ENCODE measurements at regions not wholly inside any gene's neighbourhood (a gene's known extent, or its start where the extent isn't known, plus 50 kb on each side); places are given as distances from the start of the nearest gene placed in this dataset.
A peak's percentile ranks its signal among the peaks of the same experiment; 100 is the strongest.
"Not testable (repeated sequence)": the region's sequence is repeated elsewhere in the genome, so short reads cannot be mapped to it uniquely, and the experiment has no call there.

GRCh38 chr2:138872116-138872515, 91.9 kb upstream of the NXPH2 start:
- H3K27ac ChIP-seq (ENCODE audit: low read depth in 1 of 2, low read length in 1 of 2); H3K4me1 ChIP-seq (ENCODE audit: control insufficient read depth in 2 of 2, insufficient read depth in 2 of 2, low read length in 2 of 2); H3K36me3 ChIP-seq (ENCODE audit: control insufficient read depth in 2 of 2, insufficient read depth in 2 of 2, low read length in 1 of 2); DNase-seq (ENCODE audit: low read depth in 6 of 9, low spot score in 9 of 9); H3K9me3 ChIP-seq (ENCODE audit: control insufficient read depth in 2 of 2, insufficient read depth in 1 of 2, low read length in 1 of 2); H3K4me3 ChIP-seq (ENCODE audit: low read length in 2 of 2); H3K27me3 ChIP-seq (ENCODE audit: control insufficient read depth in 2 of 2, insufficient read depth in 1 of 2, low read length in 1 of 2): not testable (repeated sequence)
- no CpG with 5 or more reads among the region's 10 CpGs for WGBS

GRCh38 chr2:138871312-138871711, 91.1 kb upstream of the NXPH2 start:
- Histone ChIP-seq H3K4me3 (ENCODE audit: low read length in 2 of 2) (no peak overlapping the region), H3K4me1 (ENCODE audit: control insufficient read depth in 2 of 2, insufficient read depth in 2 of 2, low read length in 2 of 2) (no peaks in the 10 kb centered on the region), H3K9me3 (ENCODE audit: control insufficient read depth in 2 of 2, insufficient read depth in 1 of 2, low read length in 1 of 2) (no peaks in the 10 kb centered on the region), H3K27me3 (ENCODE audit: control insufficient read depth in 2 of 2, insufficient read depth in 1 of 2, low read length in 1 of 2) (no peaks in the 10 kb centered on the region), H3K36me3 (ENCODE audit: control insufficient read depth in 2 of 2, insufficient read depth in 2 of 2, low read length in 1 of 2) (no peaks in the 10 kb centered on the region), H3K27ac (ENCODE audit: low read depth in 1 of 2, low read length in 1 of 2) (no peak overlapping the region)
- DNase-seq (ENCODE audit: low read depth in 6 of 9, low spot score in 9 of 9) = no peak
- WGBS = 96% methylated on average over 1 of the region's 1 CpG

- Histone ChIP-seq H3K4me3 (ENCODE audit: low read length in 2 of 2) (no peak overlapping the region), H3K4me1 (ENCODE audit: control insufficient read depth in 2 of 2, insufficient read depth in 2 of 2, low read length in 2 of 2) (no peaks in the 10 kb centered on the region), H3K27me3 (ENCODE audit: control insufficient read depth in 2 of 2, insufficient read depth in 1 of 2, low read length in 1 of 2) (no peaks in the 10 kb centered on the region), H3K9me3 (ENCODE audit: control insufficient read depth in 2 of 2, insufficient read depth in 1 of 2, low read length in 1 of 2) (no peaks in the 10 kb centered on the region), H3K36me3 (ENCODE audit: control insufficient read depth in 2 of 2, insufficient read depth in 2 of 2, low read length in 1 of 2) (no peaks in the 10 kb centered on the region), H3K27ac (ENCODE audit: low read depth in 1 of 2, low read length in 1 of 2) (no peak overlapping the region)
- no peak for DNase-seq (ENCODE audit: low read depth in 6 of 9, low spot score in 9 of 9)
- 98% methylated on average over 1 of the region's 1 CpG for WGBS
Measured at GRCh38 chr2:138867341-138867740, 87.2 kb upstream of the NXPH2 start.

GRCh38 chr2:138866797-138867196, 86.6 kb upstream of the NXPH2 start:
- no peak overlapping the region for H3K4me3 ChIP-seq (ENCODE audit: low read length in 2 of 2)
- no peaks in the 10 kb centered on the region for H3K4me1 ChIP-seq (ENCODE audit: control insufficient read depth in 2 of 2, insufficient read depth in 2 of 2, low read length in 2 of 2)
- no peaks in the 10 kb centered on the region for H3K27me3 ChIP-seq (ENCODE audit: control insufficient read depth in 2 of 2, insufficient read depth in 1 of 2, low read length in 1 of 2)
- H3K9me3 ChIP-seq (ENCODE audit: control insufficient read depth in 2 of 2, insufficient read depth in 1 of 2, low read length in 1 of 2) = no peaks in the 10 kb centered on the region
- no peak overlapping the region for H3K27ac ChIP-seq (ENCODE audit: low read depth in 1 of 2, low read length in 1 of 2)
- DNase-seq (ENCODE audit: low read depth in 6 of 9, low spot score in 9 of 9) = no peak
- H3K36me3 ChIP-seq (ENCODE audit: control insufficient read depth in 2 of 2, insufficient read depth in 2 of 2, low read length in 1 of 2) = no peaks in the 10 kb centered on the region

GRCh38 chr2:138853761-138854160, 73.6 kb upstream of the NXPH2 start:
- no peak for DNase-seq (ENCODE audit: low read depth in 6 of 9, low spot score in 9 of 9)
- H3K27me3 ChIP-seq (ENCODE audit: control insufficient read depth in 2 of 2, insufficient read depth in 1 of 2, low read length in 1 of 2) = no peaks in the 10 kb centered on the region
- H3K27ac ChIP-seq (ENCODE audit: low read depth in 1 of 2, low read length in 1 of 2) = no peak overlapping the region
- H3K4me3 ChIP-seq (ENCODE audit: low read length in 2 of 2) = no peak overlapping the region
- WGBS = 90% methylated on average over 3 of the region's 3 CpGs
- H3K9me3 ChIP-seq (ENCODE audit: control insufficient read depth in 2 of 2, insufficient read depth in 1 of 2, low read length in 1 of 2) = no peaks in the 10 kb centered on the region
- H3K36me3 ChIP-seq (ENCODE audit: control insufficient read depth in 2 of 2, insufficient read depth in 2 of 2, low read length in 1 of 2) = no peaks in the 10 kb centered on the region
- no peaks in the 10 kb centered on the region for H3K4me1 ChIP-seq (ENCODE audit: control insufficient read depth in 2 of 2, insufficient read depth in 2 of 2, low read length in 2 of 2)

- H3K9me3 ChIP-seq (ENCODE audit: control insufficient read depth in 2 of 2, insufficient read depth in 1 of 2, low read length in 1 of 2) = no peaks in the 10 kb centered on the region
- no peak for DNase-seq (ENCODE audit: low read depth in 6 of 9, low spot score in 9 of 9)
- no peak overlapping the region for H3K27ac ChIP-seq (ENCODE audit: low read depth in 1 of 2, low read length in 1 of 2)
- H3K27me3 ChIP-seq (ENCODE audit: control insufficient read depth in 2 of 2, insufficient read depth in 1 of 2, low read length in 1 of 2) = no peaks in the 10 kb centered on the region
- no peaks in the 10 kb centered on the region for H3K36me3 ChIP-seq (ENCODE audit: control insufficient read depth in 2 of 2, insufficient read depth in 2 of 2, low read length in 1 of 2)
- whole genome bisulfite sequencing = 83% methylated on average over 1 of the region's 1 CpG
- no peak overlapping the region for H3K4me3 ChIP-seq (ENCODE audit: low read length in 2 of 2)
- no peaks in the 10 kb centered on the region for H3K4me1 ChIP-seq (ENCODE audit: control insufficient read depth in 2 of 2, insufficient read depth in 2 of 2, low read length in 2 of 2)
Measured at GRCh38 chr2:138853296-138853695, 73.1 kb upstream of the NXPH2 start.

GRCh38 chr2:138846216-138846821, 66.1 kb upstream of the NXPH2 start:
- 75% methylated on average over 8 of the region's 8 CpGs for WGBS
- no peaks in the 10 kb centered on the region for H3K9me3 ChIP-seq (ENCODE audit: control insufficient read depth in 2 of 2, insufficient read depth in 1 of 2, low read length in 1 of 2)
- H3K4me1 ChIP-seq (ENCODE audit: control insufficient read depth in 2 of 2, insufficient read depth in 2 of 2, low read length in 2 of 2) = no peaks in the 10 kb centered on the region
- no peaks in the 10 kb centered on the region for H3K27me3 ChIP-seq (ENCODE audit: control insufficient read depth in 2 of 2, insufficient read depth in 1 of 2, low read length in 1 of 2)
- no peaks in the 10 kb centered on the region for H3K36me3 ChIP-seq (ENCODE audit: control insufficient read depth in 2 of 2, insufficient read depth in 2 of 2, low read length in 1 of 2)
- DNase-seq (ENCODE audit: low read depth in 6 of 9, low spot score in 9 of 9) = peak in 2 of 9 donors; percentile 8 to 21
- H3K4me3 ChIP-seq (ENCODE audit: low read length in 2 of 2) = no peak overlapping the region
- no peak overlapping the region for H3K27ac ChIP-seq (ENCODE audit: low read depth in 1 of 2, low read length in 1 of 2)

GRCh38 chr2:138842341-138842740, 62.2 kb upstream of the NXPH2 start:
- 97% methylated on average over 1 of the region's 1 CpG for WGBS
- Histone ChIP-seq H3K27ac (ENCODE audit: low read depth in 1 of 2, low read length in 1 of 2) (no peak overlapping the region), H3K9me3 (ENCODE audit: control insufficient read depth in 2 of 2, insufficient read depth in 1 of 2, low read length in 1 of 2) (no peaks in the 10 kb centered on the region), H3K4me3 (ENCODE audit: low read length in 2 of 2) (no peak overlapping the region), H3K36me3 (ENCODE audit: control insufficient read depth in 2 of 2, insufficient read depth in 2 of 2, low read length in 1 of 2) (no peaks in the 10 kb centered on the region), H3K27me3 (ENCODE audit: control insufficient read depth in 2 of 2, insufficient read depth in 1 of 2, low read length in 1 of 2) (no peaks in the 10 kb centered on the region), H3K4me1 (ENCODE audit: control insufficient read depth in 2 of 2, insufficient read depth in 2 of 2, low read length in 2 of 2) (no peaks in the 10 kb centered on the region)
- DNase-seq (ENCODE audit: low read depth in 6 of 9, low spot score in 9 of 9) = no peak

- Histone ChIP-seq H3K27ac (ENCODE audit: low read depth in 1 of 2, low read length in 1 of 2) (no peak overlapping the region), H3K4me3 (ENCODE audit: low read length in 2 of 2) (no peak overlapping the region), H3K27me3 (ENCODE audit: control insufficient read depth in 2 of 2, insufficient read depth in 1 of 2, low read length in 1 of 2) (no peaks in the 10 kb centered on the region), H3K4me1 (ENCODE audit: control insufficient read depth in 2 of 2, insufficient read depth in 2 of 2, low read length in 2 of 2) (no peaks in the 10 kb centered on the region), H3K9me3 (ENCODE audit: control insufficient read depth in 2 of 2, insufficient read depth in 1 of 2, low read length in 1 of 2) (no peaks in the 10 kb centered on the region), H3K36me3 (ENCODE audit: control insufficient read depth in 2 of 2, insufficient read depth in 2 of 2, low read length in 1 of 2) (no peaks in the 10 kb centered on the region)
- WGBS = 96% methylated on average over 3 of the region's 3 CpGs
- no peak for DNase-seq (ENCODE audit: low read depth in 6 of 9, low spot score in 9 of 9)
Measured at GRCh38 chr2:138841459-138841858, 61.3 kb upstream of the NXPH2 start.

All from thymus (tissue), 11 donors.